Left ventricle myocardium inferior (tissue), 1 donor: ENCODE measurements at regions not wholly inside any gene's neighbourhood (a gene's known extent, or its start where the extent isn't known, plus 50 kb on each side); places are given as distances from the start of the nearest gene placed in this dataset.

Source experiments
- DNase-seq: peaks from one replicate; pipeline ENCODE4 v3.0.0-alpha.2; 2020
- H3K27ac ChIP-seq: fragments of 200-600 bp; replicated peaks from 2 replicates; pipeline ENCODE4 v1.8.0; 2021
- H3K27me3 ChIP-seq: fragments of 200-600 bp; 2 replicates; pipeline ENCODE4 v1.8.0; 2021; ENCODE audit warnings: low read depth
- H3K36me3 ChIP-seq: fragments of 200-600 bp; 2 replicates; pipeline ENCODE4 v1.8.0; 2021
- H3K4me1 ChIP-seq: fragments of 200-600 bp; 2 replicates; pipeline ENCODE4 v1.8.0; 2021
- H3K4me3 ChIP-seq: fragments of 200-600 bp; 2 replicates; pipeline ENCODE4 v1.8.0; 2021; ENCODE audit warnings: mild to moderate bottlenecking, moderate library complexity
- H3K9me3 ChIP-seq: fragments of 200-600 bp; replicated peaks from 2 replicates; pipeline ENCODE4 v1.8.0; 2021
- CTCF ChIP-seq: fragments of 200-600 bp; IDR thresholded peaks from 2 replicates; pipeline ENCODE4 v1.8.0; 2021; ENCODE audit warnings: antibody characterized with exemption, mild to moderate bottlenecking, borderline replicate concordance
- intact Hi-C: fragments of 100-400 bp; cut with micrococcal nuclease; formaldehyde crosslinking; loops from one replicate; pipeline ENCODE4 v1.11.0; 2022
- donor health status: DM: no; HTN: yes; CAD: no; lungs with severe emphysema.

GRCh38 chr7:110347081-110347480 is 743.8 kb upstream of the LRRN3 start:
- H3K4me3 ChIP-seq: no peak overlapping the region
- peaks cover 15% of the 10 kb centered on the region for H3K9me3 ChIP-seq
- no peak for TF ChIP-seq CTCF
- no peaks in the 10 kb centered on the region for H3K27me3 ChIP-seq
- H3K36me3 ChIP-seq: no peaks in the 10 kb centered on the region
- no peaks in the 10 kb centered on the region for H3K4me1 ChIP-seq
- DNase-seq: no peak
- intact Hi-C loops: no loop called here
- no peak overlapping the region for H3K27ac ChIP-seq

GRCh38 chr7:110356438-110356837 is 734.5 kb upstream of the LRRN3 start:
- DNase-seq: no peak
- intact Hi-C loops: no loop called here
- H3K27ac ChIP-seq: no peak overlapping the region

GRCh38 chr7:110358028-110358427 is 732.9 kb upstream of the LRRN3 start:
- H3K36me3 ChIP-seq: no peaks in the 10 kb centered on the region
- no peak overlapping the region for H3K27ac ChIP-seq
- DNase-seq: no peak
- TF ChIP-seq CTCF: no peak
- no peaks in the 10 kb centered on the region for H3K27me3 ChIP-seq
- H3K4me3 ChIP-seq: no peak overlapping the region
- peaks cover 27% of the 10 kb centered on the region for H3K9me3 ChIP-seq
- no peaks in the 10 kb centered on the region for H3K4me1 ChIP-seq
- intact Hi-C loops: no loop called here

More at GRCh38 chr7:110356438-110356837, 734.5 kb upstream of the LRRN3 start:
- Histone ChIP-seq H3K27me3 (no peaks in the 10 kb centered on the region), H3K4me1 (no peaks in the 10 kb centered on the region), H3K9me3 (peaks cover 36% of the 10 kb centered on the region), H3K36me3 (no peaks in the 10 kb centered on the region), H3K4me3 (no peak overlapping the region)
- no peak for TF ChIP-seq CTCF

- DNase-seq: no peak
- Histone ChIP-seq H3K4me3 (no peak overlapping the region), H3K27me3 (no peaks in the 10 kb centered on the region), H3K4me1 (no peaks in the 10 kb centered on the region), H3K27ac (no peak overlapping the region), H3K9me3 (peaks cover 3% of the 10 kb centered on the region), H3K36me3 (no peaks in the 10 kb centered on the region)
- no peak for TF ChIP-seq CTCF
- intact Hi-C loops: no loop called here
These were observed 719.2 kb upstream of the LRRN3 start for GRCh38 chr7:110371709-110372108.

- DNase-seq: no peak
- H3K36me3 ChIP-seq: no peaks in the 10 kb centered on the region
- no peaks in the 10 kb centered on the region for H3K27me3 ChIP-seq
- no peak overlapping the region for H3K4me3 ChIP-seq
- H3K4me1 ChIP-seq: no peaks in the 10 kb centered on the region
- no peak for TF ChIP-seq CTCF
- peaks cover 3% of the 10 kb centered on the region for H3K9me3 ChIP-seq
- H3K27ac ChIP-seq: no peak overlapping the region
- intact Hi-C loops: no loop called here
These were observed 718.2 kb upstream of the LRRN3 start for GRCh38 chr7:110372685-110373084.

- TF ChIP-seq CTCF: no peak
- intact Hi-C loops: no loop called here
- no peaks in the 10 kb centered on the region for H3K36me3 ChIP-seq
- DNase-seq: no peak
- H3K4me1 ChIP-seq: no peaks in the 10 kb centered on the region
- H3K27me3 ChIP-seq: no peaks in the 10 kb centered on the region
- no peak overlapping the region for H3K27ac ChIP-seq
- no peak overlapping the region for H3K4me3 ChIP-seq
- no peaks in the 10 kb centered on the region for H3K9me3 ChIP-seq
These were observed 717.5 kb upstream of the LRRN3 start for GRCh38 chr7:110373416-110373815.
